T-helper 2 cell (primary cell): ENCODE measurements at regions not wholly inside any gene's neighbourhood (a gene's known extent, or its start where the extent isn't known, plus 50 kb on each side); places are given as distances from the start of the nearest gene placed in this dataset.
"Not testable (repeated sequence)": the region's sequence is repeated elsewhere in the genome, so short reads cannot be mapped to it uniquely, and the experiment has no call there.

Experiments
- DNase-seq, 5 experiments: peaks; one replicate each; pipeline versions ENCODE4 v3.0.0 to v3.0.0-alpha.2; 2012 to 2022

DNA sequence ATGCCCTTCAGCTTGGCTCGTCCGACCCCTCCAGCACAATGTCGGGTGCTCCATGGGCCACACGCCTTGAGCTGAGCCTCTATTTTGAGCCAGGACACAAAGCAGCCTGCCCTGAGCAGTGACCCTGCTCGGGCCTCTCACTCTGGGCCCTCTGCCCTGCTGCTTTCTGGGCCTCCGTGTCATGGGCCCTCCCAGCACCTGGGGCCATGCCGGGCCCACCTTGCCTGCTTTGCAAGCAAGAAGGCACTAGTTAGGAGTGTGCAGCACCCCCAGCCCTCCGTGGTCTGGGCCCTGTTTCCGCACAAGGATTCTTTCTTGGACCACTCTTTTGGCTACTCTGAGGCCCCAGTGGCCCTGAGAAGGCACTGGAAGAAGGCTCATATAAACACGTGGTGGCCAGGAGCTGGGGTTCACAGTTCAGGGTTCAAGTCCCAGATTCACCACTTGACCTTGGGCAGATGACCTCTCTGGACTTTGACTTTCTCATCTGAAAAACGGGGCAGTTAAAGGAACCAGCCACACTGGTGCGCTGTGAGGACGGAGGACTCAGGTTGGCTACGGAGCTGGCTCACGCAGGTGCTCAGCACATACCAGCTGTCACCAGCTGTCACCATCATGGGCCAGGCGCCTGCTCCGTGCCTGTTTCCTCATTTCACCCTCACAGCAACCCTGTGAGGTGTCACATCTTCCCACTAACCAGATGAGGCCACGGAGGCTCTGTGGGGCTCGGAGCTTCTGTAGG is 166.0 kb upstream of the GSE1 start:
- no peak for DNase-seq

DNA sequence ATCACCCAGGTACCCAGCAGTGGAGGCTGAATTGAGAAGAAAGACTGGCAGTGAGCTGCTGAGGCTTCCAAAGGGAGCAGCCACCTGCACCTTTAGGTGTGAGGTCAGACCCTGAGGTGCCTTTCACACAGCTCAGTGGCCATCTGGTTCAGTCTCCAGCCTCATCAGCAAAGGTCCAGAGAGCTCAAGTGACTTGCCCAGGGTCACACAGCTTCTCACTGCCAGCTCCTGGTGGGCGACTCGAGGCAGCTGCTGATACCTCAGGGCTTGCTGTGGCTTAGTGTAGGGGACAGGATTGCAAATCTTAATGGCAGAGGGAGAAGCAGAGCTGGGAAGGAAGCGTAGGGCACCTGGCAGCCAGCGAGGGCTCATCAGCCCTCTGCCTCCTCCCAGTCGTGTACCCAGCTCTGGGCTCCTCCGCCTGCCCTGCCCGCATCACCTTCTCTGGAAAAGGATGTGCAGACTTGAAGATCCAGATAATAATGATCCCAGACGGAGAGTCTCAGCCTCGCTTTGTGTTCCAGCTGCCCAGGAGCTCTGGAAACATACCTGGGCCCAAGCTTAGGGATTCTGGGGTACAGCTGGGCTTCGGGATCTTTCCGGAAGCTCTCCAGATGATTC is 165.3 kb upstream of the GSE1 start:
- DNase-seq, result no peak

DNA sequence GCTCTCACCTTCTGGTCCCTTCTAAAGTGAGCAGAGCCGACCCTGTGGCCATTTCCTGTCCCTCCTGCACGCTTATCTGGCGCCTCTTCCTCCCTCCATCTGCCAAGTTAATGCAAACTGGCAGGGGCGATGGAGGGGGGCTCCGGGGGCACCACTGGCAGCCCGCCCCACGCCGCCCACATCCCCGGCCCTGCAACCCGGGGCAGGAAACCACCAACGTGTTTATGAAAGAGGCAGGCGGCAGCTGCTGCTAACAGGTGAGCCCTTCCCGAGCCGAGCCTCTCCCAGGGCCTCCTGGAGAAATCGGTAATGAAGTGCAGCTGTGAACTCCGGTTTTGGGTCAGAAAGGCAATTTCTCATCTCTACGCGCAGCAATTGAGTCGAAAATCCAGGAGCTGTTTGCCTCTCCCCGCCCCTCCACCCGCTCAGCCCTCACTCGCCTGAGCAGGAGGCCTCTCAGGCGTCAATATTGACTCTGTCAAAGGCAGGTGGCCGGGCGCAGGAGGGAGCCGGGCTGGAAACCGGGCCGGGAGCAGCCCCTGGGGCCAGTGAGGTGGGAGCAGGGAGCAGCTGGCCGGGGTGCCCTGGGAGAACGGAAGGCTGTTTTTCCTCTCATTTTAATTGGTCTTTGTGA is 164.4 kb upstream of the GSE1 start:
- peak in 2 of 5 experiments; percentile 54 to 62 for DNase-seq

DNA sequence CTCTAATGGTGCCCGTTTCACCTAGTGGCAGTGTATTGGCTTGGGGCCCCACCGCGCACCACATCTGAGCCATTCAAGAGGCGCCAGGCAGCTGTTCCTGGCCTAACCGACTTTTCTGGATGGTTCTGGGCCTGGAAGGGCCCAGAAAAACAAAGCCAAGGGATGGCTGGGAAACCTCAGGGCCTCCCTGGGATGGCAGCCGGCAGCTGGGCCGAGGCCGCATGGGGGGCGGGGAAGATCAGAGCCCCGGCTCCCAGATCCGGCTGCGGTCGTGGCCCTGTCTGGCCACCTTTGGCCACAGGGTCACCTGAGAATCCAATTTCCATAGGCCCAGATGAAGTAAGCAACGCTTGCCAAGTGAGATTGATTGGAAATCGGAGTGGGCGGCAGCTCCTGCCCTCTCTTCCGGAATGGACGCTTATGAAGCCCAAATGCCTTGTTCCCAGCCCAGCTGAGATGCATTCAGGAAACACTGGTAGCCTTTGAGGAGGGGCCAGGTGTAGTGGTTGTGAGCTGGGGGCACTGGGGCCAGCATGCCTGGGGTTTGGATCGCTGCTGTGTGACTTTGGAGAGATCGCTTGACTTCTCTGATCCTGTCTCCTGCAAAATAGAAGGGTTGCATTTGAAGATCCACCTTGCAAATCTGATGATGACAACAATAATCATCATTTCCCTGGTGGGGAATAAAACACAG is 163.8 kb upstream of the GSE1 start:
- DNase-seq, result no peak

DNA sequence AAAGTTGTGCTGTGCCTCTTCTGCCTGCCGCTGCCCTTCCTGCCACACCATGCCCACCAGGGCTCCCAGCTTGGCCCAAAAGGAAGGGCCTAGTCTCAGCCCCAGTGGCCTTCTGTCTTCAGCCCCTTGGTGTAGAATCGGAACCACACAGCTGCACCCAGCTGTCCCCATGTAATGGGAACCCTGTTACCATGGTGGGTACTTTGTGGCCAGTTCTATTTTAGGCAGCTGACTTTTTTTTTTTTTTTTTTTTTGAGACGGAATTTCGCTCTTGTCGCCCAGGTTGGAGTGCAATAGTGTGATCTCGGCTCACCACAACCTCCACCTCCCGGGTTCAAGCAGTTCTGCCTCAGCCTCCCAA is 163.3 kb upstream of the GSE1 start:
- DNase-seq, result no peak

DNA sequence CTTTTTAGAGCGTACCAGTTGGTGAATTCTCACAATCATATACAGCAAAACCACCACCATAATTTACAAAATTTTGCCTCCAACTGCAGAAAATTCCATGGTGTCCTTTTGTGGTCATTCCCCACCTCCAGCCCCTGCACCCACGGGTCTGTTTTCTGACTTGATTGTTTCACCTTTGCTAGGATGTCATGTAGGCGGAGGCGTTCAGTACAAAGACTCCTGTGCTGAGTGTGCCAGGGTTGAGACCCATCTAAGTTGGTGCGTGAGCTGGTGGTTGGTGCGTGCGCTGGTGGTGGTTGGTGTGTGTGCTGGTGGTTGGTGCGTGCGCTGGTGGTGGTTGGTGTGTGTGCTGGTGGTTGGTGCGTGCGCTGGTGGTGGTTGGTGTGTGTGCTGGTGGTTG is 162.0 kb upstream of the GSE1 start:
- not testable (repeated sequence) for DNase-seq

DNA sequence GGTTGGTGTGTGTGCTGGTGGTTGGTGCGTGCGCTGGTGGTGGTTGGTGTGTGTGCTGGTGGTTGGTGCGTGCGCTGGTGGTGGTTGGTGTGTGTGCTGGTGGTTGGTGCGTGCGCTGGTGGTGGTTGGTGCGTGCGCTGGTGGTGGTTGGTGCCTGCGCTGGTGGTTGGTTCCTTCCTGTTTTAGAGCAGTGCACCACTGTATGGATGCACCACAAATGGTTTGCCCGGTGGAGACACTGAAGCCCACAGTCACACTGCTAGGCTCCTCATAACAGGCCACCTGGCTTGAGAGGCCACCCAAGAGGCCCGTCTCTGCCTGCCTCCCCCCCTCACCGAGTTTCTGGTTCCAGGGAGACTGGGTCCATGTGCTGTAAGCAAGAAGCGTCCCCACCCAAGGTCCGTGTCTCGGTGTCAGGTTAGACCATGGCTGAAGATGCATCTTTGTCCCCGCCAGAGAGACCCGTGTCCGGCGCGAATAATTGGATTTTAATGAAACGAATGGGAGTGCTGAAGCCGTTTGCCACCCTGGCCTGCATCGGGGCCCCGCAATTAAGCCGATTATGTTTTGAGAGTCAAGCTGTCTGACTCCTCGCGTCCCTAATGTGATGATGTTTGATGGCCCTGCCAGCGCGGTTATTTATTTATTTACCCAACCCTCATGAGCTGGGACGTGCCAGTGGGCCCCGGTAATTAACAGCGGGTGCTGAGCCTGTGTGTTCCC is 161.3 kb upstream of the GSE1 start:
- DNase-seq, result peak in 1 of 5 experiments; percentile 9

DNA sequence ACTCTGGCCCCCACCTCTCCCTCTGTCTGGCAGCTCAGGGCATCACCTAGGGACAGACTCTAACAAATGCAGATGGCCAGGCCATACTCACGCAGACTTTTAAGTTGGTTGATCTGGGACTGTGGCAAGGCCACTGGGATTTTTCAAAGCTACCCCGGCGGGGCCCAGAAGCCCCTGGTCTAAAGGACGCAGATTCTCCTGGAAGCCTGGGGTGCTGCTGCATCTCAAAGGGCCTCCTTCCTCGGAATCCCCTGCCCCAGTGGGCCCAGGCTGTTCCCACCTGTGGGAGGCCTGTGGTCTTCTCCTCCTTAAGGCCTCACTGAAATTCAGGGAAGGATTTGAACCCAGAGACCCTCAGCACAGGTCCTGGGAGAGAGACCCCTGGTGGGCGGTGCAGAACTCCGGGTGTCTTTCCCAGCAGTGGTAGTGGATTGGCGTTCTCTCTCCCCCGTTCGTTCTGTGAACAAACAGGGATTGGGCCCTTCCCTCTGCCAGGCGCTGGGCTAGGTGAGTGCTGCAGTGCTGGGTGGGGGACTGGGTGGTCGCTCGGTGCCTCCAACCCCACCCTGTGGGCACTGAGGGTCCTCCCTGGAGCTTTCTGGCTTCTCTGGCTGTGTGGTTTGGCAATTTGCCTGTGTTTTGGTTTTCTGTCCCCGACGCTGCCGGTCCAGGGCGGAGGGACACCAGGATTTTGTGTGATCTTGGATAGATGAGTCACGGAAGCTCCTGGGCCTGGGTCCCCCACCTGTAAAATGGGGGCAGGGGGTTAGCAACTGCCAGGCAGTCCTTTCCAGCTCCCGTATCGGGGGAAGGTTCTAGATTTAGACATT is 160.5 kb upstream of the GSE1 start:
- DNase-seq, result no peak

DNA sequence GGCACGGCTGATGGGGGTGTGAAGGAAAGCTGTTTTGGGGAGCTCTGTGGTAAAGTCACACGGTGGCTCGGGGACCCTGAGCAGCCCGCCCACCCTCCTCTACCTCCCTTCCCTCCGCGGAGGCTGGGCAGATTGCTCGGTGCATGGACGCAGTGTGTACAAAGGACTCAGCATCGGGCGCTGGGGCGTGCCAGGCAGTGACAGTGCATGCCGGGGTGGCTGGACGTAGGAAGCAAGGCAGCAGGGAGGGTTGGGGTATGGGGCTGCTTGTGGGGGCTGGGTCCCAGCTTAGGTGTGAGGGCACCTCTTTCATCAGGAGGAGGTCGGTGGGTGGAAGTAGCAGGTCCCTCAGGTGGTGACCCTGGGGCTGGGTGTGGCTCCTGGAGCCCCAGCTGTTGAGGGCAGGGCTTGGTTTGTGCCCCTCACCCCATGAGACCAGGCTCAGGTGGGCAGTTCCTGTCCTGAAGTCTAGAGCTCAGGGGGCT is 159.9 kb upstream of the GSE1 start:
- DNase-seq, result no peak

DNA sequence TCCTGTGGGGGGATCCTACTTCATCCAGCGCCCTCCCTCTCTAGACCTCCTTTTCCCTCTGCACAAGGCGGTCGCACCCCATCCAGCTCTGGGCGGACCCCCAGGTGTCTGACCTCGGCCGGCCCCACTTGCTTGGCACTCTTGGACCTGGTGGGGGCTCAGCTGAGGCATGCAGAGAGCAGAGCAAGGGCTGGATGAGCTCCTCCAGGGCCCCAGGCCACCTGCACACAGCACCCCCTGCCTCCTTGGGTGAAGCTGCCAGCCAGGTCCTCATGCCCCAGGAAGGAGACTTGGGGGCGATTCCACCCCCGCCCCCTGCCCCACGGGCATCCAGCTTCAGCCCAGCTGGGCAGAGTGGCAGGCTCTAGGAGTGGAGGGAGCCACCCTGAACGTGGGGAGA is 159.4 kb upstream of the GSE1 start:
- no peak for DNase-seq

DNA sequence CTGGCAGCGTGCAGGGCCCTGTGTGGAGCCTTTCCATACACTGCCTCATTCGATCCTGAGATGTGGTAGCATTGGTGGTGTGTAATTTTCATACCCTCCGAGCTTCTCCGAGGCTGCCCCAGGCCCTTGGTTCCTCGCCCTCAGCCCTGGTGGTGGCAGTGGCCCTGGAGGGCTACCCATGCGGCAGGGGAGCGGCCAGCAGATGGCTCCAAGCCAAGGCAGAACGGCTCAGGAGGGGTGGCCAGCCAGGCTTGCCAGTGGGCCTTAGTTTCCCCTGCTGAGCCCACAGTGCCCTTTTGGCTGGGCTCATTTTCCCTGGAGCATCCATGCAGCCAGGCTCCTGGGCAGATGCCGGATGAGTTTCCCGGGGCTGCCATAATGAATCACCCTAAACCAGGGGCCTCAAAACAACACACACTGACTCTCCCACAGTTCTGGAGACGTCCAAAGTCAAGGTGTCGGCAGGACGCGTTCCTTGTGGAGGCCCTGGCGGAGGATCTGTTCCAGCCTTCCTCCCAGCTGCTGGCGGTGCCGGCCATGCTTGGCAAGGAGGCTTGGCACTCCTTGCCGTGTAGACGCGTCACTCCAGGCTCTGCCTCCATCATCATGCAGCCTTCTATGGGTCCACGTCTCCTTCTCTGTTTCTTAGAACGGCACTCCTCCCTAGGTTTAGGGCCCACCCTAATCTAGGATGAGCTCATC is 158.8 kb upstream of the GSE1 start:
- DNase-seq, result no peak

DNA sequence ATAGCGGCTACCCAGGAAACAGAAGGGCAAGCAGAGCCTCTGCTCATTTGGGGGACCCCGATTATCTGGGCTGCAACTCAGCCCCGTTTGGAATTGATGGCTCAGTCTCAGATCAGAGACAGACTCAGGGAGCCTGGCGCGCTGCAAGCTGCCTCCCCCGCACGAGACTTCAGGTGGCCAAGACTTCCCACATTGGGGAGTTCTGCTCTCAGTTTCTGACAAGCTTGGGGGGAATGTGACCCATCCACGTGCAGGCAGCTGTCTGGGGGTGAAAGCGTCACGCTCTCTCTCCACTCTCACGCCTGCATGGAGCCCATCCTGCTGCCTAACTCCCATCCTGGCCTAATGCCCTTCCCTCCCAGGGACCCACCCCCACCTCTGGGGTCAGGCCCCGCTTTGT is 157.6 kb upstream of the GSE1 start:
- no peak for DNase-seq

DNA sequence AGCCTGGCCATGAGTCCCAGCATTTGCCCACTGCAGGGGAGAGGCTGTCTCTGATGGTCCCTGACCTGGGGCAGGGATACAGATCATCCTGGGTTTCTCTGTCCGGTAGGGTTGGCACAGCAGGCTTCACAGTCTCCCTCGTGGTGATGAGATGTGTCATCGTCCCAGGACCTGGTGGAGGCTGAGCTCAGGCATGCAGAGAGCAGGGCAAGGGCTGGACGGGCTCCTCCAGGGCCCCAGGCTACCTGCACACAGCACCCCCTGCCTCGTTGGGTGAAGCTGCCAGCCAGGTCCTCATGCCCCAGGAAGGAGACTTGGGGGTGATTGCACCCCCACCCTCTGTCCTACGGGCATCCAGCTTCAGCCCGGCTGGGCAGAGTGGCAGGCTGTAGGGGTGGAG is 155.8 kb upstream of the GSE1 start:
- DNase-seq, result no peak

DNA sequence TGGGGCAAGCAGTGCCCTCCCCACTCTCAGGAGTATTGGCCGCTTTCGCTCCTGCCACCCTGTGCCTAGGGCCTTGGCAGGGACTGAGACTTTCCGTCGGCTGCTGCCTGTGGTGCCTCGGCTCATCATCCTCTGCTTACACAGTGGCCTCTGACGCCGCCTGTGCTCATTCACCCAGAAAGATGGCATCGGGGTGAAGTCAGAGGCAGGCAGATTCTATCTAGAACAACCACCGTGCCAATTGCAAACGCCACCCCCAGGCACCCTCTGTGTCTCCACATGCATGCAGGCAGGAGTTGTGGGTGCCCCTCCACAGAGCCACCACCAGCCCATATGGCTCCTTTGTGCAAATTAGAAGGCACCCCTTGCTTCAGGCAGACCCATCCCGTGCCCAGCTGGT is 154.2 kb upstream of the GSE1 start:
- no peak for DNase-seq

DNA sequence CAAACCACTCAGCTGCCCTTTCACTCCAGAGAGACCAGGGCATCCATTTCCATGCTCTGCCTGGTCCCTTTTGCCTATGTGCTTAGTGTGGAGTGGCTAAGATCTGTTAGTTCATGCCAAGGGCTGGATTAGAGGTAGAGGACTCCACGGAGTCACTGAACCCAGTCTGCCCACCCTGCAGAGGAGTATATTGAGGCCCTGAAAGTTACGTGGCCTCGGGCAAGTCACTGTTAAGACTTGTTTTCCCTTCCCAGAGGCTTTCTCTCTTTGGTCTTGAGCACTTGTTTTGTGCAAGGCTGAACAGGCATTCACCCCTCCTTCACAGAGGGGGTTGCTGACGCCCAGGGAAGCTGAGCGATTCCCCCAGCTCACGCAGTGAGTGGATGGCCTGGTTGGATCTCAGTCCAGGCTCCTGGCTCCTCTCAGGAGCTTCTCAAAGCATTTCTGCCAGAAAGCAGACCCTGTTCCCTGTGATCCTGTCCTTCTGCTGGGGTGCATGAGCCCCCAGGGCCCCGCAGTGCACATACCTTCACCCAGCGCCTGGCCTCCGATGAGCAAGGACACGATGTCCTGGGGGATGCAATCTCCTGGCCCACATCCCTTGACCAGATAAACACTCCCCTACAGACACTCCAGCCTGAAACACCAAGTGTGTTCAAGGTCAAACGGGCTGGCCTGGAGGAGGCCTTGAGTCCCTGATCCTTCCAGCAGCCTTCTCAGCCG is 153.4 kb upstream of the GSE1 start:
- DNase-seq, result no peak

DNA sequence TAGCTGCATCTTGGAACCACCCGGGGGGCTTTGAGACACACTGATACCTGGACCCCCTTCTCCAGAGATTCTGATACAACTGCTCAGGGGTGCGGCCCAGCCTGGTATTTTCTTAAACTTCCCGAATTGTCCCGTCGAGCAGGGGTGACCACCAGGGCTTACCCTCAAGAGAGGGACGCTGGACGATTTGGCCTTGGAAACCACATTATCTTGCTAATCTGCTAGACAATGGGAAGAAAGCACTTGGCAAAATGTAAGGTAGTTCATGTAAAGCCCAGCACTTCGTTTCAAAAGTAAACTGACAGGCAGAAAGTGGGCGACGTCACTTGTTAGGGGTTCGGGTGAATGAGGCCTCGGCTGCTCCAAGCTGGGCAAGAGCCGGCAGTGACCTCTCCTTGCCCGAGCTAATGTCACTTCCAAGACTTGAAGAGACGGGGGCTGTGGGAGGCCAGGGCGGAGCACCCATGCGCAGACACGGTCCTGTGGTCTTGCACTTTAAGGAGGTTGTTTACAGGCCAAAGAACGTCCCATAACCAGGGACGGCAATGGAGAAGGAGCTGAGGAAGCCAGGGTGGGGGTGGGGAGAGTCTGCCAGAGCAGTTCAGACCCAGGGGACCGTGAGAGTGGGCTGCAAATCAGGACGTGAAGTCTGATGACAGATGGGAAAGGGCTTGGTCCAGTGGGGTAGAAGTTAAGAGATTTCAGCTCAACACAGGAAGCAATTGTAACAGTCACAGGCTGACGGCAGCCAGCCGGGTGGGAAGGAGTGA is 152.7 kb upstream of the GSE1 start:
- no peak for DNase-seq

DNA sequence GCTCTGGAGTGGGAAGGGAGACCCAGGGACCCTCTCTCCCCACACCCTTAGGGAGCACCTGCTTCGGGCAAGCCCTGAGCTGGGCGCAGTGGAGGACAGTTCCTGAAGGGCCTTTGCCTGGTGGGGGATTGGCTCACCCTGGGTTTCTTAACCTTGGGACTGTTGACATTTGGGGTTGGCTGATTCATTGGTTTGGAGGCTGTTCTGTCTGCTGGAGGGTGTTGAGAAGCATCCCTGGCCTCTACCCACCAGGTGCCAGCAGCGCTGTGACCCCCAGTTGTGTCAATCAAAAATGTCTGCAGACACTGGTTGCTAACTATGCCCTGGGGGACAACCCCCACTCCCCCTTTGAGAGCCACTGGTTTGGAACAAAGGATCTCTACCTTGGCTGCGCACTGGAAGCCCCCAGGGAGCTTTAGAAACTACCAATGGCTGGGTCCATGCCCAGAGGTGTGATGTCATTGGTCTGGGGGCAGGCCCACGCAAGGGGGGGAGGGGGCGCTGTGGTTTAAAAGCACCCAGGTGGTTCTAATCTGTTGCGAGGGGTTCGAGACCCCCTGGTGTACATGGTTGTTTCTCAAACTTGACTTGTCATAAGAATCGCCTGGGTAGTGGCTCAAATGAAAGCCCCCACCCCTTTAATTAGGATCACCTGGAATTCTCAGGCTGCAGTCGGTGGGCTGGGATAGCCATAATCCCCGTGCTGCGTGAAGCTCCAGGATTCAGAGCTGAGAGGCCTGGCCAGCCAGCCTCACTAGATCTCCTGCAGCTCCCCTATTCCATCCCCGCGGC is 151.9 kb upstream of the GSE1 start:
- DNase-seq, result no peak

DNA sequence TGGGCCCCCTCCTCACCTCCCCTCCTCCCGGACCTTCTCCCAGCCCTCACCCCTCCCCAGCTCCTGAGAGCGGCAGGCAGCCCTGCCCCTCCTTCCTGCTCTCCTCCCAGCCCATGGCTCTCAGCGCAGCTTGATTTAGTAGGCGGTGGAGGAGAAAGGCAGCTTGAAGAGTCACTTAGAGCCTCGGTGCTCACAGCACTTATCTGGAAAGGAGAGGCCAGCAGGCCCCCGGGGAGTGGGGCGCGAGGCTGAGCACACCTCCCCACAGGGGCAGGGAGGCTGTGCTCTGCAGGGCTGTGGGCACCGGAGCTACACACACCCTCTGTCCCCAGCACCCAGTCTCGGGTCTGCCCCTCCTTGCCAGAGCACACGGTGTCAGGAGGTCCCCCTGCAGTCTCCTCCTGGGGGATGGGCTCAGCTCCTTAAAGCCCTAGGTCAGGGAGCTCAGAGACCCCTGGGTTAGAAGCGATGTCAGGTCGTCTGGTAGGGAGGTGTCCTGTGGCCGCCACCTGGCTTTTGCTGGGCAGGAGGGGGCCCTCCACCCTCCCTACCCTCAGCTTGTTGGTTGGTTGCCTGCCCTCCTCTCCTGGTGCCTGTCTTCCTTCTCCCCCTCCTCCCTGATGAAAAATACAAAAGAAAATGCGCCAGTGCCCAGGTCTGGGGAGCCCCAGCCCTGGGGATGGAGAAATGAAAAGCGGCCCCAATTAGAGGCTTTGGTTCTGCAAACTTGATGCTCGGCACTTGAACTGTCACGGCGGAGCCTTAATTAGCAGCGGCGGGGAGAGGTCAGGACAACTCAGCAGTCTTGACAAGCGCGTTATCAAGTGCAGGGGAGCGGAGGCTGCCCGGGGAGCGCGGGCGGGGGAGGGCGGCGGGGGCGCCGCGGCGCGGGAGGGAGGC is 151.1 kb upstream of the GSE1 start:
- DNase-seq, result no peak
